ENCODE measurements at regions not wholly inside any gene's neighbourhood (a gene's known extent, or its start where the extent isn't known, plus 50 kb on each side); places are given as distances from the start of the nearest gene placed in this dataset.

GRCh38 chr18:22094358-22094734, 75.0 kb upstream of the GATA6 start:
- H3K27ac ChIP-seq: no peak overlapping the region
- no peak overlapping the region for H3K4me3 ChIP-seq
- no peak for TF ChIP-seq CTCF (IDR thresholded peaks at IDR 0.05)
- DNase-seq (ENCODE audit: low spot score): no peak

GRCh38 chr18:22098563-22098989, 70.8 kb upstream of the GATA6 start:
- no peak for DNase-seq (ENCODE audit: low spot score)
- no peak overlapping the region for H3K4me3 ChIP-seq
- TF ChIP-seq CTCF (IDR thresholded peaks at IDR 0.05): no peak
- no peak overlapping the region for H3K27ac ChIP-seq

GRCh38 chr18:22099925-22100324, 69.5 kb upstream of the GATA6 start:
- no peak overlapping the region for H3K27ac ChIP-seq
- no peak overlapping the region for H3K4me3 ChIP-seq
- no peak for TF ChIP-seq CTCF (IDR thresholded peaks at IDR 0.05)
- DNase-seq (ENCODE audit: low spot score): no peak

GRCh38 chr18:22101731-22102130, 67.7 kb upstream of the GATA6 start:
- Histone ChIP-seq H3K27ac (no peak overlapping the region), H3K4me3 (no peak overlapping the region)
- no peak for DNase-seq (ENCODE audit: low spot score)
- TF ChIP-seq CTCF (IDR thresholded peaks at IDR 0.05): no peak

GRCh38 chr18:22102953-22103646, 66.3 kb upstream of the GATA6 start:
- Histone ChIP-seq H3K27ac (no peak overlapping the region), H3K4me3 (no peak overlapping the region)
- DNase-seq (ENCODE audit: low spot score): no peak
- TF ChIP-seq CTCF (IDR thresholded peaks at IDR 0.05): no peak

- DNase-seq (ENCODE audit: low spot score): no peak
- Histone ChIP-seq H3K27ac (no peak overlapping the region), H3K4me3 (no peak overlapping the region)
- TF ChIP-seq CTCF (IDR thresholded peaks at IDR 0.05): no peak
These were observed 65.8 kb upstream of the GATA6 start for GRCh38 chr18:22103647-22104031.

- H3K27ac ChIP-seq: no peak overlapping the region
- DNase-seq (ENCODE audit: low spot score): no peak
- H3K4me3 ChIP-seq: no peak overlapping the region
- TF ChIP-seq CTCF (IDR thresholded peaks at IDR 0.05): no peak
These were observed 62.7 kb upstream of the GATA6 start for GRCh38 chr18:22106536-22107292.
